Adrenal gland (tissue), 5 donors: ENCODE measurements at regions not wholly inside any gene's neighbourhood (a gene's known extent, or its start where the extent isn't known, plus 50 kb on each side); places are given as distances from the start of the nearest gene placed in this dataset.

Experiments used
- POLR2A ChIP-seq, 2 donors: fragments of 450-650 bp; IDR thresholded peaks; one replicate each; pipeline ENCODE4 v1.6.1; 2017; ENCODE audit warnings: antibody characterized with exemption in 2 of 2, mild to moderate bottlenecking in 2 of 2, moderate library complexity in 1 of 2
- TF ChIP-seq, protein P1 (sequence below), 6 experiments: fragments of 450-650 bp in 4 of 6; fragments of 200-600 bp in 2 of 6; sonication (generic) in 1 of 6; IDR thresholded peaks; 1 replicate in 5 of 6; 2 replicates in 1 of 6; pipeline versions ENCODE4 v1.5.1 to v1.8.0; 2016 to 2021; ENCODE audit warnings: antibody characterized with exemption in 6 of 6, mild to moderate bottlenecking in 2 of 6, moderate library complexity in 1 of 6
- donor health status: DM: no; HTN: no; CAD: no.

DNA sequence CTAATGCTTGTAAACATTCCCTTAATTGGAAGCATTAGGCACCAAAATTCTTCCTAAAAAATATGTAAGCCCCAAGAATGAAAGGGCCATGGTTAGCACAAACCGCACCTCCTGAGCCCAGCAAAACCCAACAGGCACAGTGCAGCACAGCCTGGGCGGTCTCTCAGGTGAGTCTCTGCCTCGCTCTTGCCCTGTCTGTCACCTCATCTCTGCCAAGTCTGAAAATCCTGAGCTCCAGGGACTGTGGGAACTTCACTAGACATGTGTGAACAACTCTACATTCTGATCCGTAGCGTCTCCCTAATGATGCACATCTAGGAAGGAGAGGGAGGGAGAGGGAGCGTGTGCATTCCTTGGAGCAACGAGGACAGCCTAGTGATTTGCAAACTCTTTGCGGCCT is 88.8 kb upstream of the GJB6 start:
- TF ChIP-seq, protein P1, sequence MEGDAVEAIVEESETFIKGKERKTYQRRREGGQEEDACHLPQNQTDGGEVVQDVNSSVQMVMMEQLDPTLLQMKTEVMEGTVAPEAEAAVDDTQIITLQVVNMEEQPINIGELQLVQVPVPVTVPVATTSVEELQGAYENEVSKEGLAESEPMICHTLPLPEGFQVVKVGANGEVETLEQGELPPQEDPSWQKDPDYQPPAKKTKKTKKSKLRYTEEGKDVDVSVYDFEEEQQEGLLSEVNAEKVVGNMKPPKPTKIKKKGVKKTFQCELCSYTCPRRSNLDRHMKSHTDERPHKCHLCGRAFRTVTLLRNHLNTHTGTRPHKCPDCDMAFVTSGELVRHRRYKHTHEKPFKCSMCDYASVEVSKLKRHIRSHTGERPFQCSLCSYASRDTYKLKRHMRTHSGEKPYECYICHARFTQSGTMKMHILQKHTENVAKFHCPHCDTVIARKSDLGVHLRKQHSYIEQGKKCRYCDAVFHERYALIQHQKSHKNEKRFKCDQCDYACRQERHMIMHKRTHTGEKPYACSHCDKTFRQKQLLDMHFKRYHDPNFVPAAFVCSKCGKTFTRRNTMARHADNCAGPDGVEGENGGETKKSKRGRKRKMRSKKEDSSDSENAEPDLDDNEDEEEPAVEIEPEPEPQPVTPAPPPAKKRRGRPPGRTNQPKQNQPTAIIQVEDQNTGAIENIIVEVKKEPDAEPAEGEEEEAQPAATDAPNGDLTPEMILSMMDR (IDR thresholded peaks at IDR 0.05): no peak
- TF ChIP-seq POLR2A (IDR thresholded peaks at IDR 0.05): no peak
